ENCODE measurements at regions not wholly inside any gene's neighbourhood (a gene's known extent, or its start where the extent isn't known, plus 50 kb on each side); places are given as distances from the start of the nearest gene placed in this dataset.

GRCh38 chr1:90544356-90544755, 172.7 kb downstream of the BARHL2 start:
- Mint-ChIP-seq H3K4me1 (ENCODE audit: low read depth) (no peaks in the 10 kb centered on the region), H3K4me3 (no peak overlapping the region), H3K36me3 (ENCODE audit: insufficient read depth in 2 of 2) (no peaks in the 10 kb centered on the region), H3K9me3 (no peaks in the 10 kb centered on the region), H3K27ac (no peak overlapping the region), H3K27me3 (ENCODE audit: low read depth) (no peaks in the 10 kb centered on the region)
- DNase-seq, result no peak
- ATAC-seq (replicated peaks in 1 of 2), result no peak

- ATAC-seq (replicated peaks in 1 of 2), result no peak
Observed at GRCh38 chr1:90537606-90538362, 179.3 kb downstream of the BARHL2 start.

GRCh38 chr1:90534663-90535295, 182.3 kb downstream of the BARHL2 start:
- Mint-ChIP-seq H3K27ac (no peak overlapping the region), H3K4me1 (ENCODE audit: low read depth) (no peaks in the 10 kb centered on the region), H3K9me3 (no peaks in the 10 kb centered on the region), H3K27me3 (ENCODE audit: low read depth) (no peaks in the 10 kb centered on the region), H3K36me3 (ENCODE audit: insufficient read depth in 2 of 2) (no peaks in the 10 kb centered on the region), H3K4me3 (no peak overlapping the region)
- ATAC-seq (replicated peaks in 1 of 2) (no peak), DNase-seq (no peak)

More at GRCh38 chr1:90537606-90538362, 179.3 kb downstream of the BARHL2 start:
- DNase-seq, result no peak
- Mint-ChIP-seq H3K27me3 (ENCODE audit: low read depth) (no peaks in the 10 kb centered on the region), H3K4me3 (no peak overlapping the region), H3K36me3 (ENCODE audit: insufficient read depth in 2 of 2) (no peaks in the 10 kb centered on the region), H3K9me3 (no peaks in the 10 kb centered on the region), H3K4me1 (ENCODE audit: low read depth) (no peaks in the 10 kb centered on the region), H3K27ac (no peak overlapping the region)

GRCh38 chr1:90534116-90534515, 183.0 kb downstream of the BARHL2 start:
- no peaks in the 10 kb centered on the region for H3K4me1 Mint-ChIP-seq (ENCODE audit: low read depth)
- H3K36me3 Mint-ChIP-seq (ENCODE audit: insufficient read depth in 2 of 2), result no peaks in the 10 kb centered on the region
- ATAC-seq (replicated peaks in 1 of 2) (no peak), DNase-seq (no peak)
- H3K4me3 Mint-ChIP-seq, result no peak overlapping the region
- no peaks in the 10 kb centered on the region for H3K9me3 Mint-ChIP-seq
- no peaks in the 10 kb centered on the region for H3K27me3 Mint-ChIP-seq (ENCODE audit: low read depth)
- H3K27ac Mint-ChIP-seq, result no peak overlapping the region

GRCh38 chr1:90526954-90527353, 190.1 kb downstream of the BARHL2 start:
- ATAC-seq (replicated peaks in 1 of 2), result no peak
- H3K27ac Mint-ChIP-seq, result no peak overlapping the region
- peaks cover 0 to 3% of the 10 kb centered on the region in 2 donors for H3K9me3 Mint-ChIP-seq
- no peaks in the 10 kb centered on the region for H3K4me1 Mint-ChIP-seq (ENCODE audit: low read depth)
- H3K27me3 Mint-ChIP-seq (ENCODE audit: low read depth), result no peaks in the 10 kb centered on the region
- no peak for DNase-seq
- no peak overlapping the region for H3K4me3 Mint-ChIP-seq
- no peaks in the 10 kb centered on the region for H3K36me3 Mint-ChIP-seq (ENCODE audit: insufficient read depth in 2 of 2)

GRCh38 chr1:90522432-90522831, 194.7 kb downstream of the BARHL2 start:
- ATAC-seq (replicated peaks in 1 of 2) (no peak), DNase-seq (no peak)
- Mint-ChIP-seq H3K36me3 (ENCODE audit: insufficient read depth in 2 of 2) (no peaks in the 10 kb centered on the region), H3K27ac (no peak overlapping the region), H3K4me1 (ENCODE audit: low read depth) (no peaks in the 10 kb centered on the region), H3K27me3 (ENCODE audit: low read depth) (peaks cover 6% of the 10 kb centered on the region), H3K9me3 (peaks cover 0 to 3% of the 10 kb centered on the region in 2 donors), H3K4me3 (no peak overlapping the region)

GRCh38 chr1:90513956-90514355, 203.1 kb downstream of the BARHL2 start:
- peaks cover 0 to 6% of the 10 kb centered on the region in 2 donors for H3K9me3 Mint-ChIP-seq
- H3K36me3 Mint-ChIP-seq (ENCODE audit: insufficient read depth in 2 of 2), result no peaks in the 10 kb centered on the region
- ATAC-seq (replicated peaks in 1 of 2) (no peak), DNase-seq (no peak)
- no peak overlapping the region for H3K4me3 Mint-ChIP-seq
- H3K27me3 Mint-ChIP-seq (ENCODE audit: low read depth), result peaks cover 14% of the 10 kb centered on the region
- peaks cover 9% of the 10 kb centered on the region for H3K4me1 Mint-ChIP-seq (ENCODE audit: low read depth)
- H3K27ac Mint-ChIP-seq, result no peak overlapping the region

GRCh38 chr1:90512441-90512840, 204.7 kb downstream of the BARHL2 start:
- Mint-ChIP-seq H3K9me3 (peaks cover 0 to 6% of the 10 kb centered on the region in 2 donors), H3K36me3 (ENCODE audit: insufficient read depth in 2 of 2) (no peaks in the 10 kb centered on the region), H3K27me3 (ENCODE audit: low read depth) (peaks cover 15% of the 10 kb centered on the region), H3K4me3 (no peak overlapping the region), H3K4me1 (ENCODE audit: low read depth) (peaks cover 9% of the 10 kb centered on the region), H3K27ac (no peak overlapping the region)
- no peak for DNase-seq
- ATAC-seq (replicated peaks in 1 of 2), result no peak

- ATAC-seq (replicated peaks in 1 of 2), result peak; percentile 58
- Mint-ChIP-seq H3K4me3 (no peak overlapping the region), H3K27ac (no peak overlapping the region), H3K9me3 (peaks cover 0 to 3% of the 10 kb centered on the region in 2 donors), H3K4me1 (ENCODE audit: low read depth) (peaks cover 9% of the 10 kb centered on the region), H3K36me3 (ENCODE audit: insufficient read depth in 2 of 2) (no peaks in the 10 kb centered on the region), H3K27me3 (ENCODE audit: low read depth) (peaks cover 23% of the 10 kb centered on the region)
- peak; percentile 5 to 16 for DNase-seq
Observed at GRCh38 chr1:90510143-90510542, 207.0 kb downstream of the BARHL2 start.

- Mint-ChIP-seq H3K27ac (no peak overlapping the region), H3K9me3 (peaks cover 0 to 3% of the 10 kb centered on the region in 2 donors), H3K36me3 (ENCODE audit: insufficient read depth in 2 of 2) (no peaks in the 10 kb centered on the region), H3K27me3 (ENCODE audit: low read depth) (peaks cover 23% of the 10 kb centered on the region), H3K4me1 (ENCODE audit: low read depth) (peaks cover 9% of the 10 kb centered on the region), H3K4me3 (peak overlapping the region in 1 of 2 donors; percentile 43)
- ATAC-seq (replicated peaks in 1 of 2) (peak; percentile 83 to 87), DNase-seq (no peak)
Observed at GRCh38 chr1:90509225-90510048, 207.7 kb downstream of the BARHL2 start.

GRCh38 chr1:90508376-90509167, 208.5 kb downstream of the BARHL2 start:
- ATAC-seq (replicated peaks in 1 of 2) (peak; percentile 16 to 35), DNase-seq (no peak)
- peaks cover 9% of the 10 kb centered on the region for H3K4me1 Mint-ChIP-seq (ENCODE audit: low read depth)
- peaks cover 0 to 1% of the 10 kb centered on the region in 2 donors for H3K9me3 Mint-ChIP-seq
- H3K27me3 Mint-ChIP-seq (ENCODE audit: low read depth), result peaks cover 17% of the 10 kb centered on the region
- H3K27ac Mint-ChIP-seq, result no peak overlapping the region
- H3K36me3 Mint-ChIP-seq (ENCODE audit: insufficient read depth in 2 of 2), result no peaks in the 10 kb centered on the region
- H3K4me3 Mint-ChIP-seq, result no peak overlapping the region

GRCh38 chr1:90507173-90507572, 209.9 kb downstream of the BARHL2 start:
- ATAC-seq (replicated peaks in 1 of 2) (no peak), DNase-seq (no peak)
- no peaks in the 10 kb centered on the region for H3K9me3 Mint-ChIP-seq
- H3K36me3 Mint-ChIP-seq (ENCODE audit: insufficient read depth in 2 of 2), result no peaks in the 10 kb centered on the region
- no peak overlapping the region for H3K4me3 Mint-ChIP-seq
- H3K4me1 Mint-ChIP-seq (ENCODE audit: low read depth), result peaks cover 9% of the 10 kb centered on the region
- no peak overlapping the region for H3K27ac Mint-ChIP-seq
- peaks cover 15% of the 10 kb centered on the region for H3K27me3 Mint-ChIP-seq (ENCODE audit: low read depth)

Data from activated T-cell treated with anti-CD3 and anti-CD28 coated beads, Interleukin-2, amount 50 U/mL, for 72 hours (primary cell).